ENCODE measurements at regions not wholly inside any gene's neighbourhood (a gene's known extent, or its start where the extent isn't known, plus 50 kb on each side); places are given as distances from the start of the nearest gene placed in this dataset.

- TF ChIP-seq, protein P1, sequence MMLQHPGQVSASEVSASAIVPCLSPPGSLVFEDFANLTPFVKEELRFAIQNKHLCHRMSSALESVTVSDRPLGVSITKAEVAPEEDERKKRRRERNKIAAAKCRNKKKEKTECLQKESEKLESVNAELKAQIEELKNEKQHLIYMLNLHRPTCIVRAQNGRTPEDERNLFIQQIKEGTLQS (IDR thresholded peaks at IDR 0.05) = no peak
- TF ChIP-seq, protein P1 (CRISPR knock-in tag; conservative IDR thresholded peaks at IDR 0.05) = no peak
- TF ChIP-seq RFX7 (CRISPR knock-in tag; IDR thresholded peaks at IDR 0.05) = no peak
- TF ChIP-seq ZNF23 (CRISPR knock-in tag; IDR thresholded peaks at IDR 0.05) = no peak
- TF ChIP-seq KDM1A (IDR thresholded peaks at IDR 0.05) = no peak
- TF ChIP-seq XRCC5 (IDR thresholded peaks at IDR 0.05; ENCODE audit: low read depth, low read length) = no peak
Measured at GRCh38 chr4:110989125-110989524, 366.2 kb upstream of the PITX2 start (continued).

DNA sequence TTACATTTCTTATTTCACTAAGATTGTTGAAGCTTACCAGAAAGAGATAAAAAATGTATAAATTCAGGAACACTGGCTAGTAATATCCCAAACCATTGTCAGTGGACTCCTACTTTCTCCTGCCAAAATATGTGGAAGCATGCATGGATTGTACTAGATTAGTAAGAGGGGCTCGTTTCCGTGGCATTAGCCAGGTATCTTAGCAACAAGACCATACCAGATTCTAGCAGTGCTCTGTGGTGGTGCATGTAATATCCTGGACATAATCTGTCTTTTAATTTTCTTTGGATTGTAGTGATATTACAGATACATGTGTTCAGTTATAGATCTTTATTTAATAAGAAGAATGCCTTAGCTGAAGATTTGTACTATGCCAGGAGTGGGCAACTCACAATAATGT, 371.9 kb upstream of the PITX2 start:
- H3K27me3 ChIP-seq (ENCODE audit: control insufficient read depth in 2 of 2, insufficient read depth in 2 of 2, low read length in 2 of 2) = no peaks in the 10 kb centered on the region
- H3K9me3 ChIP-seq (replicated peaks; ENCODE audit: control insufficient read depth, insufficient read depth, low read depth, low read length) = 0 out of 2 replicates have a peak, but pooled peaks cover 1% of the 10 kb centered on the region
- no peak overlapping the region for H3K4me3 ChIP-seq
- H3K4me2 ChIP-seq (ENCODE audit: insufficient read depth, low read length) = no peak overlapping the region
- in situ Hi-C loops (cut with MboI) (no loop called here), intact Hi-C loops (cut with micrococcal nuclease) (no loop called here)
- no peak for DNase-seq (ENCODE audit: extremely low read depth in 1 of 4, low spot score in 3 of 4)
- no peaks in the 10 kb centered on the region for H3K9me1 ChIP-seq (ENCODE audit: control insufficient read depth, insufficient read depth, low read length)
- no peak for FAIRE-seq
- ChIA-PET CTCF (ENCODE audit: low intra/inter-chr PET ratio) (no interaction called here), POLR2A (no interaction called here)
- no TSS peak for BruUV-seq (replicated peaks)
- H3K9ac ChIP-seq (ENCODE audit: insufficient read depth in 1 of 2, low read depth in 2 of 2, low read length in 2 of 2) = no peak overlapping the region
- WGBS (ENCODE audit: insufficient coverage, low coverage, missing lambda C conversion rate) = 0% methylated on average over 2 of the region's 2 CpGs
- no peaks in the 10 kb centered on the region for H3K4me1 ChIP-seq (replicated peaks in 1 of 2; ENCODE audit: control insufficient read depth in 2 of 2, insufficient read depth in 2 of 2, low read length in 2 of 2)
- H3K27ac ChIP-seq (ENCODE audit: extremely low read depth, low read depth, low read length) = no peak overlapping the region
- no peak overlapping the region for H2AFZ ChIP-seq (ENCODE audit: low read depth, low read length)
- ATAC-seq = no peak
- H3K36me3 ChIP-seq (ENCODE audit: control insufficient read depth, insufficient read depth, low read length) = no peaks in the 10 kb centered on the region
- no peaks in the 10 kb centered on the region for H3K79me2 ChIP-seq (ENCODE audit: control insufficient read depth, insufficient read depth, low read length)
- H4K20me1 ChIP-seq (replicated peaks; ENCODE audit: control insufficient read depth, insufficient read depth, low read length) = no peaks in the 10 kb centered on the region
- TF ChIP-seq U2AF2 (optimal IDR thresholded peaks at IDR 0.05; ENCODE audit: low read depth, low read length) = no peak
- no peak for TF ChIP-seq KLF16 (IDR thresholded peaks at IDR 0.05)
- TF ChIP-seq ZNF609 (CRISPR knock-in tag; IDR thresholded peaks at IDR 0.05; ENCODE audit: borderline replicate concordance) = no peak
- no peak for TF ChIP-seq MTA2 (IDR thresholded peaks at IDR 0.05; ENCODE audit: low read depth)
- TF ChIP-seq SREBF2 (CRISPR knock-in tag; IDR thresholded peaks at IDR 0.05) = no peak
- TF ChIP-seq KLF10 (CRISPR knock-in tag; IDR thresholded peaks at IDR 0.05) = no peak
- no peak for TF ChIP-seq PCBP1 (IDR thresholded peaks at IDR 0.05; ENCODE audit: low read depth, low read length, poor library complexity, severe bottlenecking)
- TF ChIP-seq NEUROD1 (IDR thresholded peaks at IDR 0.05; ENCODE audit: borderline replicate concordance, low read depth, low read length, partially characterized antibody) = no peak
- TF ChIP-seq, protein P2, sequence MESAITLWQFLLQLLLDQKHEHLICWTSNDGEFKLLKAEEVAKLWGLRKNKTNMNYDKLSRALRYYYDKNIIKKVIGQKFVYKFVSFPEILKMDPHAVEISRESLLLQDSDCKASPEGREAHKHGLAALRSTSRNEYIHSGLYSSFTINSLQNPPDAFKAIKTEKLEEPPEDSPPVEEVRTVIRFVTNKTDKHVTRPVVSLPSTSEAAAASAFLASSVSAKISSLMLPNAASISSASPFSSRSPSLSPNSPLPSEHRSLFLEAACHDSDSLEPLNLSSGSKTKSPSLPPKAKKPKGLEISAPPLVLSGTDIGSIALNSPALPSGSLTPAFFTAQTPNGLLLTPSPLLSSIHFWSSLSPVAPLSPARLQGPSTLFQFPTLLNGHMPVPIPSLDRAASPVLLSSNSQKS (CRISPR knock-in tag; IDR thresholded peaks at IDR 0.05) = no peak
- TF ChIP-seq ZNF507 (tag; conservative IDR thresholded peaks at IDR 0.05) = no peak
- TF ChIP-seq SNRNP70 (optimal IDR thresholded peaks at IDR 0.05; ENCODE audit: low read depth, low read length) = no peak
- TF ChIP-seq ZC3H11A (IDR thresholded peaks at IDR 0.05; ENCODE audit: low read depth, low read length) = no peak
